Cardiac septum (tissue), 1 donor: ENCODE measurements at regions not wholly inside any gene's neighbourhood (a gene's known extent, or its start where the extent isn't known, plus 50 kb on each side); places are given as distances from the start of the nearest gene placed in this dataset.
"Not testable (repeated sequence)": the region's sequence is repeated elsewhere in the genome, so short reads cannot be mapped to it uniquely, and the experiment has no call there.

ENCODE experiments used
- DNase-seq: peaks from one replicate; pipeline ENCODE4 v3.0.0-alpha.2; 2020; ENCODE audit warnings: low spot score
- intact Hi-C: fragments of 100-400 bp; cut with DNase I; formaldehyde crosslinking; loops from one replicate; pipeline ENCODE4 v1.14.0; 2022
- donor health status: DM: no; HTN: no; CAD: no.

DNA sequence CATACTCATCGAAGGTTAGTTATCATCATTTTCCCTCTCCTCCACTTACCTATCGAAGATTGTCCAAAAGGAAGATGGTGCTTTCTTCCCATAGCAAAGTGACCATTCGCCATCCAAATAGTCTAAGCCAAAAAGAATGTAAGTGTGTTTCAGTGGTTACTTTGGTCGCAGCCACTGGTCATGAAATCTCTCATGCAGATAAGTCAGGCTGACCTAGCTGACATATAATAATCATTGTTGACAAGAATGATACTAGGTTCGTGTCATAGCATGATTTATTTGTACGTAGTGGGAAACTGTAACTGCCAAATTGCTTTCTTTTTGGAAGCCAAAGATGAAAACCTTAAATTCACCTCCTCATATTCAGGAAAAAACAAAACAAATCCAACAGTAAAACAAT is 89.6 kb upstream of the PMAIP1 start:
- intact Hi-C loops, result no loop called here
- DNase-seq, result no peak

DNA sequence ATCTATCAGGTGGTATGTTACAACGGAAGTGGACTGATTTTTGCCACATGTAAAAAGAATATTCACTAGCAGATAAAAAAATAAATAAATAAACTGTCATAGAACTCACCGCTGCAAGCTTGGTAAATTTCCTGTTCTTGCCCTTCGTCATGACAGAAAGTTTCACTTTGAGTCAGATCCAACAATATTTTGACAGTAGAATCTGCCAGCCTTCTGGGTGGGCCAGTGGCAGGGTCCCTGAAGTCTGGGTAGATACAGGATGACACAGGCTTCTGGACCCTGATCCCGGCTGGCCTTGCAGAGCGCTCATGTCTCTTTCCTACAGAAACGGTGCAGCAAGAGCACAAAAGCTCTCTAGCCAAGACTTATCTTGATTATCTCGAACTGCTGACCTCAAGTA is 97.8 kb upstream of the PMAIP1 start:
- intact Hi-C loops, result no loop called here
- DNase-seq, result no peak

DNA sequence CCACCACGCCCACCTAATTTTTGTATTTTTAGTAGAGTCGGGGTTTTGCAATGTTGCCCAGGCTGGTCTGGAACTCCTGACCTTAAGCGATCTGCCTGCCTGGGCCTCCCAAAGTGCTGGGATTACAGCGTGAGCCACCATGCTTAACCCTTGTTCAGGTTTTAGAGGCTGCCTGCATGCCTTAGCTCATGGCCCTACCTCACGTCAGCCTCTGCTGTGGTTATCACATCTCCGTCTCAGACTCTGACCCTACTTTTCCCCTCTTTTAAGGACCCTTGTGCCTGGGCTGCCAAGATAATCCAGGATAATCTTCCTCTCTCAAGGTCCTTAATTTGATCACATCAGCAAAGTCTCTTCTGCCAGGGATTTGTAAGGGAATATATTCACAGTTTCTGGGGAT is 98.2 kb upstream of the PMAIP1 start:
- intact Hi-C loops, result no loop called here
- no peak for DNase-seq

- no peak for DNase-seq
- intact Hi-C loops, result no loop called here
Measured at GRCh38 chr18:59800897-59801296, 98.9 kb upstream of the PMAIP1 start.

- intact Hi-C loops, result no loop called here
- no peak for DNase-seq
Measured at GRCh38 chr18:59799383-59800015, 100.3 kb upstream of the PMAIP1 start.

DNA sequence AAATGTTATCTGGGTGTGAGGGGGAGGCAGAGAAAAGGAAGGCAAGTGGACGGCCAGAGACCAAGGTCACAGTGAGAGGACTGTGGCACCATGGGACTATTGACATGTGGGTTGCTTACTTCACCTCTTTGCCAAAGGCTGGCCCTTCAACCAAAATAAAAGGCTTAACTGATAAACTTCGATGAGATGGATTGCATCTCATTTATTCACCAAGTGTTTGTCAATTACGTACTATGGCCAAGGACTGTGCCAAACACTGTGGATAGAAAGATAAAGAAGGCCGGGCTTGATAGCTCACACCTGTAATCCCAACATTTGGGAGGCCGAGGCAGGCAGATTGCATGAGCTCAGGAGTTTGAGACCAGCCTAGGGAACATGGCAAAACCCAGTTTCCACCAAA is 98.7 kb upstream of the CCBE1 start:
- DNase-seq, result no peak
- intact Hi-C loops, result no loop called here

- intact Hi-C loops, result no loop called here
- DNase-seq, result no peak
Measured at GRCh38 chr18:59792353-59792752, 95.1 kb upstream of the CCBE1 start.

GRCh38 chr18:59790346-59790936 is 93.2 kb upstream of the CCBE1 start:
- DNase-seq, intact Hi-C loops: not testable (repeated sequence)

GRCh38 chr18:59788791-59789106 is 91.5 kb upstream of the CCBE1 start:
- DNase-seq, result no peak
- intact Hi-C loops, result no loop called here

- no peak for DNase-seq
- intact Hi-C loops, result no loop called here
Measured at GRCh38 chr18:59787998-59788790, 91.0 kb upstream of the CCBE1 start.

GRCh38 chr18:59784694-59785093 is 87.5 kb upstream of the CCBE1 start:
- intact Hi-C loops, result no loop called here
- DNase-seq, result no peak

- intact Hi-C loops, result no loop called here
- DNase-seq, result no peak
Measured at GRCh38 chr18:59783138-59783537, 85.9 kb upstream of the CCBE1 start.

GRCh38 chr18:59779979-59780378 is 82.8 kb upstream of the CCBE1 start:
- intact Hi-C loops, result no loop called here
- no peak for DNase-seq

GRCh38 chr18:59778434-59778833 is 81.2 kb upstream of the CCBE1 start:
- intact Hi-C loops, result no loop called here

DNA sequence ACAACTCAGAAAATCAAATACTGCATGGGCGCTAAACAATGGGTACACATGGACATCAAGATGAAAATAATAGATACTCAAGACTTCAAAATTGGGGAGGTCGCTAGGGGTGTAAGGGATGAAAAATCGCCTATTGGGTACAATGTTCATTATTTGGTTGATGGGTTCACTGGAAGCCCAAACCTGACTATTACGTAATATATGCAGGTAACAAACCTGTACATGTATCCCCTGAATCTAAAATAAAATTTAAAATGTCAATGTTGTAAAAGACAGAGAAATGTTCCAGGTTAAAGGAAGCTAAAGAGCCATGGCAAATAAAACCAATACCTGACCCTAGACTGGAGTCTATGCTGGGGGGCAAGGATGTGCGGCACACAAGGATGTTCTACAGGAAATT is 80.4 kb upstream of the CCBE1 start:
- no peak for DNase-seq
- intact Hi-C loops, result no loop called here

More at GRCh38 chr18:59778434-59778833, 81.2 kb upstream of the CCBE1 start:
- DNase-seq, result no peak

GRCh38 chr18:59769129-59769865 is 72.1 kb upstream of the CCBE1 start:
- intact Hi-C loops, result no loop called here
- DNase-seq, result no peak

- intact Hi-C loops, result no loop called here
- DNase-seq, result no peak
Measured at GRCh38 chr18:59768409-59768808, 71.2 kb upstream of the CCBE1 start.

DNA sequence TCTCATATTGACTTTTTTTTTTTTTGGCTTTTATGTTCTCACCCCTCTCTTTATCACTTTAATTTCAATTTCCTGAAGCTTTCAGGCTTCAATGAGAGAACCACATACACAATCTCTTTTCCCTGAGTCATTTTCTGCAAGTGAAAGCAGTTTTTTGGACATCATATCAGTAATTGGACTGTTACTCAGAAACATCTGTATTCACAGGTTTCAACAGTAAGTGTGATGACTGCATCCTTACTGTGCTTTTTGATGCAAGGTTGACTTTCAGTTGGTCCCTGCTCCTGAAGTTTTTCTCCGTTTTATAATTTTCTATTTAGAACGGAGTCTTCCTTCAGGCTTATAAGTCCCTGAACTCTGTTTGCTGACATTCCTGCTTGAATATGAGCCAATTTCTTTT is 70.5 kb upstream of the CCBE1 start:
- intact Hi-C loops, result no loop called here
- DNase-seq, result no peak

GRCh38 chr18:59765343-59765742 is 68.1 kb upstream of the CCBE1 start:
- intact Hi-C loops, result no loop called here
- no peak for DNase-seq

DNA sequence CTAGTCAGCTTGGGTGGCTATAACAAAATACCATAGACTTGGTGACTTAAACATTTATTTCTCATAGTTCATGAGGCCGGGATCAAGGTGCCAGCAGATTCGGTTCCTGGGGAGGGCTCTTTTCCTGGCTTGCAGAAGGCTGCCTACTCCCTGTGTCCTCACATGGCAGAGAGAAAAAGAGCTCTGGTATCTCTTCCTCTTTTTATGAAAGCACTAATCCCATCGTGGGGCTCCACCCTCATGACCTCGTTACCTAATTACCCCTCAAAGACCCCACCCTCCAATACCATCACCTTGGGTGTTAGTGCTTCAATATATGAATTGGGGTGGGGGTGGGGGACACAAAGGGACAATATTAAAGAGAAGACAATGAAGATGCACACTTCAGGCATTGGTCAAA is 67.1 kb upstream of the CCBE1 start:
- intact Hi-C loops, result no loop called here
- DNase-seq, result no peak
